ENCODE measurements at regions not wholly inside any gene's neighbourhood (a gene's known extent, or its start where the extent isn't known, plus 50 kb on each side); places are given as distances from the start of the nearest gene placed in this dataset.
"Not testable (repeated sequence)": the region's sequence is repeated elsewhere in the genome, so short reads cannot be mapped to it uniquely, and the experiment has no call there.

DNA sequence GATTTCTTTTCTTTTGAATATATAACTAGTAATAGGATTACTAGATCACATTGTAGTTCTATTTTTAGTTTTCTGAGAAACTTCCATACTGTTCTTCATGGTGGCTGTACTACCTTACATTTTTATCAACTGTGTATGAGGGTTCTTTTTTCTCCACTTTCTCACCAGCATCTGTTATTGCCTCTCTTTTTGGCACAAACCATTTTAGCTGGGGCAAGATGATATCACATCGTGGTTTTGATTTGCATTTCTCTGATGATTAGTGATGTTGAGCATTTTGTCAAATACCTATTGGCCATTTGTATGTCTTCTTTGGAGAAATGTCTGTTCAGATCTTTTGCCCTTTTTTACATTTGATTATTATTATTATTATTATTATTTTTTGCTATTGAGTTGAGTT lies 86.1 kb upstream of the TCF21 start:
- H3K4me1 Mint-ChIP-seq, result no peaks in the 10 kb centered on the region
- POLR2A ChIA-PET, result no interaction called here
- no peaks in the 10 kb centered on the region for H3K36me3 Mint-ChIP-seq
- H3K27ac Mint-ChIP-seq, result no peak overlapping the region
- ATAC-seq, result no peak
- no peak for DNase-seq
- no peak overlapping the region for H3K4me3 Mint-ChIP-seq
- peaks cover 0 to 13% (median 2%) of the 10 kb centered on the region in 9 donors for H3K9me3 Mint-ChIP-seq
- H3K27me3 Mint-ChIP-seq, result peaks cover 16 to 67% (median 21%) of the 10 kb centered on the region in 5 donors

DNA sequence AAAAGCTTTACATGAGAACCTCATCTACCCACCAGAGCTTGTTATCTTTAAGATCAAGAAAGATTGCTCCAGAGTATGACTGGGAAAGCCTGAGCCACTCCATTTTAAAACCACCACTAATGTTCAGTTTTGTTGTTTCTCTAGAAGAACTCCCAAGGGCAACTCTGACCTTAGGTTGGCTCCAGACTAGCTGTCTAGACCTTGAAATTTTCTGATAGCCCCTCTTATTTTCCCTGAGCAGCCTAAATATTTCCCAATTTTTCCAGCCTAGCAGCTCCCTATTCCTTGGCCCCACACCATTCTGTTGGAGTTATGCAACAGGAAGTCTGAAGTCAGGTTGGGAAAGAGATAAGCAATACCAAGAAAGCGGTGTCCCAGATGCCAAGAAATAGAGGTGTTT lies 84.6 kb upstream of the TCF21 start:
- Mint-ChIP-seq H3K4me1 (no peaks in the 10 kb centered on the region), H3K4me3 (no peak overlapping the region), H3K27ac (no peak overlapping the region), H3K27me3 (peaks cover 16 to 64% (median 18%) of the 10 kb centered on the region in 5 donors), H3K9me3 (peaks cover 0 to 2% (median 0%) of the 10 kb centered on the region in 9 donors), H3K36me3 (no peaks in the 10 kb centered on the region)
- POLR2A ChIA-PET, result no interaction called here
- ATAC-seq, result no peak
- no peak for DNase-seq

DNA sequence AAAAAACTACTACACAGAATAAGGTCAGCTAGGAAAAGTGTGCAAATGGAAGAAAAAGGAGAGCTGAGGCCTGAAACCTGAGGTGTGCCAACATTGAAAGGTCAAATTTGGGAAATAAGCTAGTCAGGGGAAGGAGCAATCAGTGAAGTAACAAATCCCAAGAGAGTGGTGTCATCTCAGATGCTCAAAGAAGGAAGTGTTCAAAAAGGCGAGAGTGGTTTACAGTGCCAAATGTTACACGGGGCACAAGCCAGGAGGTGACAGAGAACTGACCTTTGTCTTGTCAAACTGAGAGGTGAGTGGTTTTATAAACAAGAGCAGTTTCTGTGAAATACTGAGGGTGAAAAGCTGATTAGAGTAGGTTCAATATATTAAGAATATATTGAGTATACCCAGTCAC lies 83.0 kb upstream of the TCF21 start:
- Mint-ChIP-seq H3K27ac (no peak overlapping the region), H3K4me1 (no peaks in the 10 kb centered on the region), H3K36me3 (peaks cover 0 to 9% (median 0%) of the 10 kb centered on the region in 3 donors), H3K4me3 (no peak overlapping the region), H3K27me3 (peaks cover 18 to 68% (median 20%) of the 10 kb centered on the region in 5 donors), H3K9me3 (peaks cover 0 to 10% (median 2%) of the 10 kb centered on the region in 9 donors)
- DNase-seq (no peak), ATAC-seq (no peak)
- POLR2A ChIA-PET, result no interaction called here

DNA sequence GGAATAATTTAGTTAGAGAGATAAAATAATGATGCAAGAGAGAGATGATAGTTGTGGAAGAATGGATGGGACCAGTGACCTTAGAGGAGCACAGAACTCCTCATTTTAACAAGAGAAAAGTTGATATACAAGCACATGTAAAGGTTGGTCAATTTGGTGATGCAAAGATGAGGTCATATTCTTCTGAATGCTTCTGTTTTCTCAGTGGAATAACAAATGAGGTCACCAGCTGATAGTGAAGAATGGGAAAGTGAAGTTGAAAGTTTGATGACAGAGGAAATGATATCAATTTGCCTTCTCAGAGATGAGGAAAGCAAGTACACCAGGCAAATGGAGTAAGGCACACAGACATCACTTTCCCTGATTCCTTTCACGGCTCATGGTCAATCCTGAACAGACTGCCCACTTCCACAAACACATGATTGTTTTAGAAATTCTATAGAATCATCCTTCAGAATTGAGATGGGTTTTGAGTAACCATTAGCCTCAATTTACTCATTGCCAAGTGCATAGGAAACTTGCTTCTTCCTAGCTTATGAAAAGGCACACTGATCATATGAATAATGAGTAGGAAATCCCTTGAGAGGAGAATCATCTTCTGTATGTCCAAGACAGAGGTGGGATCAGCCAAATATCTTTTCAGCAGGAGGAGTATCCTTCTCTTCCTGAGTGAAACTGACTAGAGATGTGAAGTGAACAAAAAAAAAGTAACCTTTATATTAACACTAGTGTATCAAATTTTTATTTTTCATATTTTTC lies 82.4 kb upstream of the TCF21 start:
- peaks cover 0 to 16% (median 4%) of the 10 kb centered on the region in 9 donors for H3K9me3 Mint-ChIP-seq
- POLR2A ChIA-PET, result no interaction called here
- H3K36me3 Mint-ChIP-seq, result peaks cover 0 to 15% (median 0%) of the 10 kb centered on the region in 3 donors
- H3K4me3 Mint-ChIP-seq, result no peak overlapping the region
- ATAC-seq (no peak), DNase-seq (no peak)
- H3K27ac Mint-ChIP-seq, result no peak overlapping the region
- no peaks in the 10 kb centered on the region for H3K4me1 Mint-ChIP-seq
- peaks cover 17 to 68% (median 24%) of the 10 kb centered on the region in 5 donors for H3K27me3 Mint-ChIP-seq

DNA sequence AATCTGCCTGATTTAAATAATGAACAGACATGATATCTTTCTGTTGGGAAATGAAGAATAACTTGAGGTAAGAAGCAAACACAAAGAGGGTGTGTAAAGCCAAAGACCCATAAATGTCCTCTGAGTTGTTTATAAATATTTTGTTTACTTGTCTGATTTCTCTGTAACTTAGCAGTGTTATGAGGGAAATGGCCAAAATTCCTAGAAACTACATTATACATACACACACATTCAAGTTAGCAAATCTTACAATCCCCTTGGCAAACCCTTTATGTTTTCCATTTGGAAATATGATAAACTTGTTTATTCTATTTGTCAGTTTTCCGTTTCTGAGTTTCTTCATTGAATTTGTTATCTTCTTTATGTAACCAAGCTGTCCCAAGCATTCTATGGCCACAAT lies 81.4 kb upstream of the TCF21 start:
- peaks cover 0 to 15% (median 0%) of the 10 kb centered on the region in 3 donors for H3K36me3 Mint-ChIP-seq
- H3K9me3 Mint-ChIP-seq, result peaks cover 0 to 18% (median 4%) of the 10 kb centered on the region in 9 donors
- no peak overlapping the region for H3K4me3 Mint-ChIP-seq
- DNase-seq (no peak), ATAC-seq (no peak)
- POLR2A ChIA-PET, result no interaction called here
- H3K27ac Mint-ChIP-seq, result no peak overlapping the region
- H3K27me3 Mint-ChIP-seq, result peaks cover 13 to 68% (median 27%) of the 10 kb centered on the region in 5 donors
- H3K4me1 Mint-ChIP-seq, result no peaks in the 10 kb centered on the region

DNA sequence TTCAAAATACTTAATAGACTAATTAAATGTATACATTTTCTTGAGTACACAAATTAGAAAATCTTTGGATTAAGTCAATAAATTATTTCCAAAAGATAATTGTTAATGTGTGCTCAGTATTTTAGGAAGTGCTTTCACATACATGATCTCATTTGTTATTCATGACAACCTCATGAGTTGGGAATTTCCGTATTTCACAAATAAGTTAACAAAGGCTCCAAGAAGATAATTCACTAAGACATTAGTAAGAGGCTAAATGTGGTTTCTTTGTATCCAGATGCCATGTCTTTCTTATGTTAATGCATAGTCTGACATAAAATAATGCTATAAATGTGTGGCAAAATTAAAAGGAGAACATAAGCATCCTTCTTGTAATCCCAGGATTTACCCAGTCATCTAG lies 79.5 kb upstream of the TCF21 start:
- peaks cover 0 to 15% (median 0%) of the 10 kb centered on the region in 3 donors for H3K36me3 Mint-ChIP-seq
- DNase-seq, result no peak
- H3K4me3 Mint-ChIP-seq, result no peak overlapping the region
- ATAC-seq, result no peak
- no peaks in the 10 kb centered on the region for H3K4me1 Mint-ChIP-seq
- H3K27me3 Mint-ChIP-seq, result peaks cover 11 to 53% (median 27%) of the 10 kb centered on the region in 5 donors
- POLR2A ChIA-PET, result no interaction called here
- no peak overlapping the region for H3K27ac Mint-ChIP-seq
- peaks cover 0 to 18% (median 4%) of the 10 kb centered on the region in 9 donors for H3K9me3 Mint-ChIP-seq

DNA sequence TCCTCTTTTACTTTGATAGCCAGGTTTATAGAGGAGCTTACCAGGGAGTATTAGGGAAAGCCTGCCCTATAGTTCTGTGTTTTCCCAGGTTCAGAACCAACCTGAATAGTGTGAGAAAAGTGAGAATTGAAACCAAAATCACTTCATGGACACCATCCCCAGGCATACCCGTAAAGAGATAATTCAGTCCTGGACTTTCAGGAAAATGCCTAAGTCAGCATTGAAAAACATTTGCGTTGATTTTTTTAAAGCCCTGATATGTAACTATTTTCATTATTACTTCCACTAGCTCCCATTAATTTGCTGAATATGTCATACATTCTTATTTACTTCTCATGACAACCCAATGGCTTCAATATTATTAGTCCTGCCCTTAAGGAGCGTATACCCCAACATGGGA lies 77.4 kb upstream of the TCF21 start:
- H3K4me3 Mint-ChIP-seq, result no peak overlapping the region
- no peak for ATAC-seq
- no peak for DNase-seq
- POLR2A ChIA-PET, result no interaction called here
- peaks cover 0 to 18% (median 4%) of the 10 kb centered on the region in 9 donors for H3K9me3 Mint-ChIP-seq
- no peak overlapping the region for H3K27ac Mint-ChIP-seq
- peaks cover 7 to 51% (median 16%) of the 10 kb centered on the region in 5 donors for H3K27me3 Mint-ChIP-seq
- peaks cover 0 to 15% (median 0%) of the 10 kb centered on the region in 3 donors for H3K36me3 Mint-ChIP-seq
- no peaks in the 10 kb centered on the region for H3K4me1 Mint-ChIP-seq

DNA sequence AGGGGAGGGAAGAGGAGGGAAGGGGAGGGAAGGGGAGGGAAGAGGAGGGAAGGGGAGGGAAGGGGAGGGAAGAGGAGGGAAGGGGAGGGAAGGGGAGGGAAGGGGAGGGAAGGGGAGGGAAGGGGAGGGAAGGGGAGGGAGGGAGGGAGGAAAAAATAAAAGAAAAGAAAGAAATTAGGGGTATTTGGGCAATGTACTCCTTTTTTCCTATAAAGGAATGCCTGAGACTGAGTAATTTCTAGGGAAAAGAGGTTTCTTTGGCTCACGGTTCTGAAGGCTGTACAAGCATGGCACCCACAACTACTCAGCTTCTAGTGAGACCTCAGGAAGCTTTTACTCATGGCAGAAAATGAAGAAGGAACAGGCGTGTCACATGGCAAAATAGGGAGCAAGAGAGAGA lies 76.5 kb upstream of the TCF21 start:
- Mint-ChIP-seq H3K36me3 (peaks cover 0 to 15% (median 0%) of the 10 kb centered on the region in 3 donors), H3K27me3 (peaks cover 5 to 52% (median 18%) of the 10 kb centered on the region in 5 donors), H3K9me3 (peaks cover 0 to 18% (median 4%) of the 10 kb centered on the region in 9 donors)
- H3K4me3 Mint-ChIP-seq, DNase-seq, POLR2A ChIA-PET, ATAC-seq, H3K27ac Mint-ChIP-seq, H3K4me1 Mint-ChIP-seq: not testable (repeated sequence)

DNA sequence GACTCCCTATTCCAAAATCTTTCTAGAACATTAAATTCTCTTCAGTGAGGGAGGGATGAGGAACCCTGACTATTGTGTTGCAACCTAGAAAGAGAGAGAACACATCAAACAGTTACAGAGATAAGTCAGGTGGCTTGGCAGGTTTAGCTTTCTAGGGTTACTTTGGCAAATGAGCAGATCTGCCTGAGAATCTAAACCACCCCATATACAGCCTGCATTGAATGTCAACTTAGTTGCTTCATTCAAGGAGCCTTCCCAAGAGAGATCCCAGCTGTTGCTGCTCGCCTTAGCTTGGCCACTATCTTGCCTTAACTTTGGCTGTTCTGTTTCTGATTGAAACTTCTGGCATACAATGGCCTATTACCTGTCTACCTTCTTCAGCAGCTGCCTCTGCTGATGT lies 74.7 kb upstream of the TCF21 start:
- Mint-ChIP-seq H3K4me1 (no peaks in the 10 kb centered on the region), H3K4me3 (no peak overlapping the region), H3K27ac (no peak overlapping the region), H3K27me3 (peaks cover 4 to 51% (median 20%) of the 10 kb centered on the region in 5 donors), H3K9me3 (peaks cover 0 to 18% (median 5%) of the 10 kb centered on the region in 9 donors), H3K36me3 (peaks cover 0 to 15% (median 0%) of the 10 kb centered on the region in 3 donors)
- DNase-seq, result no peak
- no peak for ATAC-seq
- POLR2A ChIA-PET, result no interaction called here

DNA sequence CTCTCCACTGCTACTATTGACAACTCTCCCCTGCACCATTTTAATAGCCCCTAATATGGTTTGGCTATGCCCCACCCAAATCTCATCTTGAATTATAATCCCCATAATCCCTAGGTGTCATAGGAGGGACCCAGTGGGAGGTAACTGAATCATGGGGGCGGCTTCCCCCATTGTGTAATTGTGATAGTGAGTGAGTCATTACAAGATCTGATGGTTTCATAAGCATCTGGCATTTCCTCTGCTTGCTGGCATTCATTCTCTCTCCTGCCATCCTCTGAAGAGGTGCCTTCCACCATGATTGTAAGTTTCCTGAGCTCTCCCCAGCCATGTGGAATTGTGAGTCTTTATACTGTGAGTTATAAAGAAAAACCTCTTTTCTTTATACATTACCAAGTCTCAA lies 74.1 kb upstream of the TCF21 start:
- POLR2A ChIA-PET, result no interaction called here
- Mint-ChIP-seq H3K27ac (no peak overlapping the region), H3K4me1 (no peaks in the 10 kb centered on the region), H3K4me3 (no peak overlapping the region), H3K9me3 (peaks cover 0 to 18% (median 5%) of the 10 kb centered on the region in 9 donors), H3K36me3 (peaks cover 0 to 15% (median 0%) of the 10 kb centered on the region in 3 donors), H3K27me3 (peaks cover 2 to 48% (median 20%) of the 10 kb centered on the region in 5 donors)
- no peak for DNase-seq
- no peak for ATAC-seq

DNA sequence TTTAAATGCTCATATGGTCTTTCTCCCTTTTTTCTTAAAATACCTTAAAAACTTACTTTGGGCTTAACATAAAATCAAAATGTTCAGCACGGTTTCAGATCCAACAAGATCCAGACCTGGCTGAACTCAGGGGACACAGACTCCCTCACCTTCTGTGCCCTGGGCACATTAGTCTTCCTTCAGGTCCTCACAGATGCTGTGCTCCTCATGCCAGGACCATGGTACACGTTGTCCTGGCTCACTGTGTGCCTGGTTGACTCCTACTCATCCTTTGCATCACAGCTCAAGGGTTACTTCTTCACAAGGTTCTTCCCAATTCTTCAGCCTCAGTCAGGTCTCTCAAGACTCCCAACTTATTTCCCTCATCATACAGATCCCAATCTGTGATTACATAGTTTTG lies 73.6 kb upstream of the TCF21 start:
- no peak for ATAC-seq
- Mint-ChIP-seq H3K27ac (no peak overlapping the region), H3K27me3 (peaks cover 2 to 43% (median 22%) of the 10 kb centered on the region in 5 donors), H3K9me3 (peaks cover 0 to 14% (median 4%) of the 10 kb centered on the region in 9 donors), H3K4me1 (no peaks in the 10 kb centered on the region), H3K36me3 (peaks cover 0 to 10% (median 0%) of the 10 kb centered on the region in 3 donors), H3K4me3 (no peak overlapping the region)
- DNase-seq, result no peak
- POLR2A ChIA-PET, result no interaction called here

DNA sequence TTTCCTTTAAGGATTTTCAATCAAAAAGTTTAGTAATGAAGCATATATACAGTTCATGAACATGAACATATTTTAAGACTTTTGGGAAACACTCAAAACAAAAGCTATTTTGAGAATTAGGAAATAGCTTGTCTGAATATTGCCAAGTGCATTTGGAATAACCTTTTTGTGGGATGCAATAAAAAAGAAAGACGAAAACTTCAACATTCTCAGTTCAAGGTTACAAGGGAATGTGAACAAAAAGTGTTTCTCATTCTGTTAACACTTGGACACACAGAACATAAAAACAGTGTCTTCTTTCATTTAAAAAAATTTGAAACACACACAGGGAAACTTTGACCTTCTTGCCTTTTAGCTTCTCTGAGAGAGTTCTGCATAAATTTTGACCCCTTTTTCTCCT lies 72.7 kb upstream of the TCF21 start:
- H3K9me3 Mint-ChIP-seq, result peaks cover 0 to 6% (median 2%) of the 10 kb centered on the region in 9 donors
- H3K27ac Mint-ChIP-seq, result no peak overlapping the region
- POLR2A ChIA-PET, result no interaction called here
- DNase-seq (no peak), ATAC-seq (no peak)
- no peaks in the 10 kb centered on the region for H3K4me1 Mint-ChIP-seq
- H3K27me3 Mint-ChIP-seq, result peaks cover 5 to 41% (median 19%) of the 10 kb centered on the region in 5 donors
- no peak overlapping the region for H3K4me3 Mint-ChIP-seq
- H3K36me3 Mint-ChIP-seq, result peaks cover 0 to 4% (median 0%) of the 10 kb centered on the region in 3 donors

DNA sequence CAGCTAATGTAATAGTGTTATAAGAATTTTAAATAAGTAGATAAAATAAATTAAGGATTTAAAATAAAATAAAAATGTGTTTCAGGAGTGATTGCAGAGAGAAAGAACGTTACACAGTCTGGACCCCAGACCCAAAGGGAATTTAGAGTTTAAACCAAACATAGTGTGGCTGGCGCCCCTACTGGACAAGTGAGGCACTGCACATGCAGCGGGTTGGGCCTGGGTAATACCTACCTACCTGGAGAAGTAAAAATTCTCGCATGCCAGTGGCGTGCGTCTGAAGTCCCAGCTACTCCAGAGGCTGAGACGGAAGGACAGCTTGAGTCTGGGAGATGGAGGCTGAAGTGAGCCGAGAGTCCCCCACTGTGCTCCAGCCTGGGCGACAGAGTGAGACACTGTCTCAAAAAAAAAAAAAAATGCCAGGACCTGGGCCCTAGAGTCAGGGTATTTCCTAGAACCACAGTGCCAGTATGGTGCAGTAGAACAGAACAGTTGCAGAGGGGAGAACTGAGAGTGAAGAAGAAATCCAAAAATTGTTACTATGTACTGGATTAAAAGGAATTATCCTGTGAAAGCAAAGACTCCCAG lies 71.4 kb upstream of the TCF21 start:
- ATAC-seq, result no peak

More for the DNA sequence above, 71.4 kb upstream of the TCF21 start:
- POLR2A ChIA-PET, result no interaction called here
- Mint-ChIP-seq H3K27me3 (peaks cover 3 to 28% (median 13%) of the 10 kb centered on the region in 5 donors), H3K9me3 (peaks cover 0 to 2% (median 0%) of the 10 kb centered on the region in 9 donors), H3K4me3 (no peak overlapping the region), H3K4me1 (no peaks in the 10 kb centered on the region), H3K27ac (no peak overlapping the region), H3K36me3 (no peaks in the 10 kb centered on the region)
- peak in 4 of 10 donors; percentile 4 to 26 (median 9) for DNase-seq
